Thoracic aorta (tissue), 2 donors: ENCODE measurements at regions not wholly inside any gene's neighbourhood (a gene's known extent, or its start where the extent isn't known, plus 50 kb on each side); places are given as distances from the start of the nearest gene placed in this dataset.

Source experiments
- ATAC-seq: fragments of 150-250 bp; one replicate; pipeline ENCODE4 v1.8.0; 2017; ENCODE audit warnings: low read depth; ENCODE audit not compliant: insufficient number of reproducible peaks, low FRiP score
- DNase-seq: peaks from one replicate; pipeline ENCODE4 v3.0.0-alpha.2; 2020; ENCODE audit warnings: low spot score
- H3K27ac ChIP-seq, 2 donors: fragments of 200-600 bp; sonication (generic); 1 replicate in 1 of 2; 2 replicates in 1 of 2; pipeline ENCODE4 v1.5.1; 2016; ENCODE audit warnings: mild to moderate bottlenecking in 2 of 2, moderate library complexity in 2 of 2
- H3K27me3 ChIP-seq: fragments of 200-600 bp; sonication (generic); replicated peaks from 2 replicates; pipeline ENCODE4 v1.6.0; 2016; ENCODE audit warnings: mild to moderate bottlenecking; ENCODE audit not compliant: insufficient read depth
- H3K36me3 ChIP-seq: fragments of 200-600 bp; sonication (generic); one replicate; pipeline ENCODE4 v1.5.1; 2016
- H3K4me1 ChIP-seq, 2 donors: fragments of 200-600 bp; sonication (generic); 1 replicate in 1 of 2; 2 replicates in 1 of 2; pipeline versions ENCODE4 v1.5.1 to v1.6.0; 2016; ENCODE audit warnings: low read depth in 2 of 2, mild to moderate bottlenecking in 1 of 2; ENCODE audit not compliant: control insufficient read depth in 1 of 2
- H3K4me3 ChIP-seq: fragments of 200-600 bp; sonication (generic); 2 replicates; pipeline ENCODE4 v1.5.1; 2016; ENCODE audit warnings: mild to moderate bottlenecking
- H3K9me3 ChIP-seq: fragments of 200-600 bp; sonication (generic); 2 replicates; pipeline ENCODE4 v1.5.1; 2016
- CTCF ChIP-seq: fragments of 200-600 bp; sonication (generic); IDR thresholded peaks from one replicate; pipeline ENCODE4 v1.5.1; 2019; ENCODE audit warnings: antibody characterized with exemption

- TF ChIP-seq CTCF, result no peak
These were observed 134.0 kb downstream of the ATPSCKMT start for GRCh38 chr5:10115669-10116068.

GRCh38 chr5:10111571-10111970, 138.1 kb downstream of the ATPSCKMT start:
- Histone ChIP-seq H3K27ac (no peak overlapping the region), H3K4me3 (no peak overlapping the region), H3K36me3 (no peaks in the 10 kb centered on the region), H3K4me1 (no peaks in the 10 kb centered on the region), H3K27me3 (no peaks in the 10 kb centered on the region), H3K9me3 (no peaks in the 10 kb centered on the region)
- DNase-seq (no peak), ATAC-seq (no peak)
- no peak for TF ChIP-seq CTCF

More at GRCh38 chr5:10115669-10116068, 134.0 kb downstream of the ATPSCKMT start:
- Histone ChIP-seq H3K27ac (no peak overlapping the region), H3K4me3 (no peak overlapping the region), H3K36me3 (no peaks in the 10 kb centered on the region), H3K27me3 (no peaks in the 10 kb centered on the region), H3K4me1 (no peaks in the 10 kb centered on the region), H3K9me3 (no peaks in the 10 kb centered on the region)
- no peak for DNase-seq
- no peak for ATAC-seq

- ATAC-seq, result no peak
- H3K27ac ChIP-seq, result no peak overlapping the region
- no peaks in the 10 kb centered on the region for H3K27me3 ChIP-seq
- no peak for DNase-seq
- no peak for TF ChIP-seq CTCF
- no peaks in the 10 kb centered on the region for H3K36me3 ChIP-seq
- no peaks in the 10 kb centered on the region for H3K4me1 ChIP-seq
- H3K9me3 ChIP-seq, result no peaks in the 10 kb centered on the region
- no peak overlapping the region for H3K4me3 ChIP-seq
These were observed 139.5 kb downstream of the ATPSCKMT start for GRCh38 chr5:10110228-10110627.

- Histone ChIP-seq H3K4me1 (no peaks in the 10 kb centered on the region), H3K36me3 (no peaks in the 10 kb centered on the region), H3K9me3 (no peaks in the 10 kb centered on the region), H3K27me3 (no peaks in the 10 kb centered on the region), H3K27ac (no peak overlapping the region), H3K4me3 (no peak overlapping the region)
- no peak for TF ChIP-seq CTCF
- ATAC-seq (no peak), DNase-seq (no peak)
These were observed 140.4 kb downstream of the ATPSCKMT start for GRCh38 chr5:10109299-10109698.

- Histone ChIP-seq H3K36me3 (no peaks in the 10 kb centered on the region), H3K4me3 (no peak overlapping the region), H3K27ac (no peak overlapping the region), H3K9me3 (no peaks in the 10 kb centered on the region), H3K4me1 (no peaks in the 10 kb centered on the region), H3K27me3 (no peaks in the 10 kb centered on the region)
- no peak for TF ChIP-seq CTCF
- no peak for DNase-seq
- ATAC-seq, result no peak
These were observed 142.9 kb downstream of the ATPSCKMT start for GRCh38 chr5:10106806-10107205.
